ENCODE measurements at regions not wholly inside any gene's neighbourhood (a gene's known extent, or its start where the extent isn't known, plus 50 kb on each side); places are given as distances from the start of the nearest gene placed in this dataset.
"Not testable (repeated sequence)": the region's sequence is repeated elsewhere in the genome, so short reads cannot be mapped to it uniquely, and the experiment has no call there.

DNA sequence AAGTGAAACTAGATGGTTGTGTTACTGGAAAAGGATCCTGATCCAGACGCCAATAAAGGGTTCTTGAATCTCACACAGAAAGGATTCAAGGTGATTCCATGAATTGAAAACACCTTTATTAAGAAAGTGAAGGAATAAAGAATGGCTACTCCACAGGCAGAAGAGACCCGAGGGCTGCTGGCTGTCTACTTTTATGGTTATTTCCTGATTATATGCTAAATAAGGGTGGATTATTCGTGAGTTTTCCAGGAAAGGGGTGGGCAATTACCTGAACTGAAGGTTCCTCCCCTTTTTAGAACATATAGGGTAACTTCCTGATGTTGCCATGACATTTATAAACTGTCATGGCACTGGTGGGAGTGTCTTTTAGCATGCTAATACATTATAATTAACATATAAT is 50.9 kb upstream of the WARS2 start:
- intact Hi-C loops (cut with DNase I) = no loop called here
- ATAC-seq = no peak
- DNase-seq = no peak

DNA sequence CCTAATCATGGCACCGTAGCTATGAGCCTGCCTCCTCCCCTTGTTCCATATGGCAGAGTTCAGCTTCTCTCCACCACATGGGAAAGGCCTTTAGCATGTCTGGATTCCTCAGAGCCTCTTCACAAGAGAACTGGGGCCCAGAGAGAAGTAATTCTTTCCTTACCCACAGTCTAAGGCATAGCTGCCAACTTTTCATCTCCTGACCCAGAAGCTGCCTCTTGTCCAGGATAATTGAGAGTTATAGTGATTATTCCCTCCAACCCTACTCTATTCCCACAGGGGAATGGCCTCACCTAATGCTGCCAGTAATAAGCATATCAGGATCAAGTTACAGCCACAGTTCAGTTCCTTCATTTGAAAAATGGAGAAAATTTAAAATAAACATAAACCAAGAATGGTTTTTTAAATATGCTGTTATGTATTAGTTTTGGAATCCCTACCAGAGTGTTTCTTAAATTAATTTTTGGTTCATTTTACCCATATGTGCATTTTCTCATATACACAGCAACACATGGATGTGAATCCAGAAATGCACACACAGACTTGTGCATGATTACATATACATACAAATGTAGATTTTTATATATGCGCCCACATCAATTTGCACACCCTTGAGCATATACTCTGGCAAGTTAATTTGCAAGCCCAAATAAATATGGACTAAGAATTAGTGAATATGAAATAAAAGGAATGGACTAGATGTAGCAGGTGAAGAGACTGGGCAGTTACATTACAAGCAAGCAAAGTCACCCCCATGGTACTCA is 63.9 kb upstream of the WARS2 start:
- ATAC-seq = no peak
- no peak for DNase-seq
- intact Hi-C loops (cut with DNase I) = no loop called here

DNA sequence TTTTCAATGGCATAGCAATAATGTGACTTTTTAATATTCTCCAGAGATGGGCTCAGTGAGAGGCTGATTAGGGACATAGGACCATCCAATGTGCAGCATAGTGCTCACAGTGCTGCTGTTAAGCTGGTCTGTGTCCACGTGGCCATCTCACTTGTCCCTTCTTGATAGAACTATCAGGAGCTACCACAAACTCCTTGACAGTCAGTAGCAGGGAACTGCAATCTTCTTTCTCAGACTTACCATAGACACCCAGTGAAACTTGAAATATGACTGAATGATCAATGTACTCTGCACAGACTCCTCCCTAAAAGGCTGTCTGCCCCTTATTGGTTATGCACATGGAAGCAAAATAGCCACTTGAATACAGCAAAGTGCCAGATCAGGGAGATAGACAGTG is 64.5 kb upstream of the WARS2 start:
- ATAC-seq (no peak), DNase-seq (no peak)
- intact Hi-C loops (cut with DNase I) = no loop called here

DNA sequence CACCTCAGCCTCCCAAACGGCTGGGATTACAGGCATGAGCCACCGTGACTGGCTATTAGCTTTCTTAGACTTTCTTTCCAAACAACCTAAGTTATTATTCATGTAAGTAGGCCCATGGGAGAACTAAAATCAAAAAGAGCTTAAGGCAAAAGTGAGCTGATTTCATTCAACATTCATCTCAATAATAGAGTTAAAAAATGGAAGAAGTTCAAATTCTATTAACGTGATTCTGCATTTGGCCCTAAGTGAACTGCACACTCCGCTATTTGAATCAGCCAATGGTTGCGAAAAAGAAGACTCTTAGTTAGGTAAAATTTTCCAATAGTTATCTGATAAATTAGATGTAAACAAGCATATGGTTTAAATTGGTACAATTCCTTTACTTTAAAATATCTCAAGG is 68.6 kb upstream of the WARS2 start:
- no peak for ATAC-seq
- intact Hi-C loops (cut with DNase I) = no loop called here
- DNase-seq = no peak

DNA sequence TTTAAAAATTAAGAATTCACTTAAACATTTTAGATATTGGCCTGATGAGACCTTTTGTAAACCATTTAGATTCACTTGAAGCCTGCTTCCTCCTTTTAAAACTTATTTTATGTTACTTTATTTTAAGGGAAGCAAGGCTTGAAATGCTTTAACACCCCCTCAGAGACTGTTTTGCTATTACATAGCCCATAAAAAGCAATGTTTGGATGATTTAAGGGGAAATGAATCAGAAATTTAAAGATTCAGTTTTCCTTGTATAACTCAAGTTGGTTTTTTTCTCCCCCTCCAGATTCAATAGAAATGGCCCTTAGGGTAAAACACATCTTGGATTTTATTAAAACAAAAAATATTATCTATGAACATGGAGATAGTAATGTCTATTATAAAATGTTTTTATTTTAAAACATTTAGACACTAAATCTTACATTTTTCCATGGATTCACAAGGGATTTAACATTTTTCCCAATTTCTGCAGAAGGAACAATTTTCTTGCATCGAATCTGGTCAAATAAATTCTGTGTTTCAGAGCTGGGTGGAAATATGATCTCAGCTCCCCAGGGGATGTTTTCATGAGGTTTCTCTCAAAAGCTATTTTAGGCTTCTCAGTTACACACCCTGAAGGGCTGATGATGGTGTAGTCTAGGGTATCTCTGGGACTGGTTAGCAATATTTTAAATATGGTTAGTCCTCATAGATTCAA is 69.3 kb upstream of the WARS2 start:
- ATAC-seq = no peak
- intact Hi-C loops (cut with DNase I) = no loop called here
- DNase-seq = no peak

DNA sequence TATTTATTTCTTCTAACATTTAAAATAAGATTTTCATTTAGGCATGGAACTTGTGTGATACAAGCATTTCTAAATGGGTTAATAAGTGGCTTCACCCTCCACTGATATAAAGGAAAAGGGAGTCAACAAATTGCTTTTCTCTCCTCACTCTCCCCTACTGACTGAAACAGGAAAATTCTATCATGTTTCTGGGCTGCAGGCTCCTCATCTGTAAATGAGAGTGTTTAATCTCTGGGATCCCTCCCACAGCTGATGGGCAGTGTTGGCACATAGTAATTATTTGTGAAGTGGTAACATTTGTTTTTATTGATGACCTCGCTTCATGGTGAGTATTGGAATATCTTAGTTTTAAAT is 69.8 kb upstream of the WARS2 start:
- no peak for DNase-seq
- ATAC-seq = no peak
- intact Hi-C loops (cut with DNase I) = no loop called here

DNA sequence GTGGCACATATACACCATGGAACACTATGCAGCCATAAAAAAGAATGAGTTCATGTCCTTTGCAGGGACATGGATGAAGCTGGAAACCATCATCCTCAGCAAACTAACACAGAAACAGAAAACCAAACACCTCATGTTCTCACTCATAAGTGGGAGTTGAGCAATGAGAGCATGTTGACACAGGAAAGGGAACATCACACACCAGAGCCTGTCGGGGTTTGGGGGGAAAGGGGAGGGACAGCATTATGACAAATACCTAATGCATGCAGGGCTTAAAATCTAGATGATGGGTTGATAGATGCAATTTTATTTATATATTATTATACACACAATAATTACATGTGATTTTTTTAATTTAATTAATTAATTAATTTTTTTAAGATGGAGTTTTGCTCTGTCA is 72.8 kb upstream of the WARS2 start:
- DNase-seq; intact Hi-C loops (cut with DNase I); ATAC-seq: not testable (repeated sequence)

DNA sequence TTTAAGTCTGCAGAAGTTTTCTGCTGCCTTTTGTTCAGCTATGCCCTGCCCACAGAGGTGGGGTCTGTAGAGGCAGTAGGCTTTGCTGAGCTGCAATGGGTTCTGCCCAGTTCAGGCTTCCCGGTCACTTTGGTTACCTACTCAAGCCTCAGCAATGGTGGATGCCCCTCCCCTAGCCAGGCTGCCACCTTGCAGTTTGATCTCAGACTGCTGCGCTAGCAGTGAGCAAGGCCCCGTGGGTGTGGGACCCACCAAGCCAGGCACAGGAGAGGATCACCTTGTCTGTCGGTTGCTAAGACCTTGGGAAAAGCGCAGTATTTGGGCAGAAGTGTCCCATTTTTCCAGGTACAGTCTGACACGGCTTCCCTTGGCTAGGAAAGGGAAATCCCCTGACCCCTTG is 74.5 kb upstream of the WARS2 start:
- DNase-seq; intact Hi-C loops (cut with DNase I); ATAC-seq: not testable (repeated sequence)

DNA sequence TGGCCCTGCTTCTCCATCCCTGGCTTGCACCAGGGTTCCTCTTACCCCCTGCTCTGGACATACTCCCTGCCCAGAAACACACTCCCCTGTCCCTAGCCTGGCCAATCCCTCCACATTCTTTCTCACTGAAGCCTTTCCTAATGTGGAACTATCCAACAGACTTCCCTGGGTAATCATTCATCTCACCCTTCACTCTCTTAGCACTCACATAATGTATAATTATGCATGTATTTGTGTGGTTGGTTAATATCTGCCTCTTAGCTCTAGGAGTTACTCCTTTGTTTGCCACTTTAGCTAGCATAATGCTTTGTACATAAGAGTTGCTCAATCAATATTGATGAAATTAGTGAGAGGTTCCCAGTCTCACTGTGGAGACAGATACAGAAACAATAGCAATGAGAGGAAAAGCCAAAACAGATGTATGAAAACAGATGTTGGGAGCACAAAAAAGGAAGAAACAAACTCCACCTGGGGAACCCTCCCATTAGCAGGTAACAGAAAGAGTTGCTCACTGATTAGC is 76.9 kb upstream of the WARS2 start:
- ATAC-seq (no peak), DNase-seq (no peak)
- intact Hi-C loops (cut with DNase I) = no loop called here

DNA sequence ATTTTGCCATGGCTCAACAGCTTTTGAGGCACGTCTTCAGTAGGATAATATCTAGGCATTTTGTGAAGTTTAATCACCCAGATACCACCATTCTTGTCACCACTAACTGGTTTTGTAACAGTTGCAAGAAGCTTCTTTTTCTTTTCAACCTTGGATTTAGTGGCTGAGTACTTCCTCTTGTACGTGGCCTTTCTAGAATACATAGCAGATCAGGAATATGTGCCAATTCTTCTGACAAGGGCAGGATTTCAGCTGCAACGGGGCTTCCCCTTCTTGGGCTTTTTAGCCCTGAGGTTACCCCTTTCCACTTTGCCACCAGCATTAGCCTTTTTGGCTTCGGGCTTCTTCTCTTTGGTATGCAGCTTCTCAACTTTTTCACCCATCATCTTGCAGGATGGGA is 79.3 kb upstream of the WARS2 start:
- ATAC-seq (no peak), DNase-seq (no peak)
- intact Hi-C loops (cut with DNase I) = no loop called here

DNA sequence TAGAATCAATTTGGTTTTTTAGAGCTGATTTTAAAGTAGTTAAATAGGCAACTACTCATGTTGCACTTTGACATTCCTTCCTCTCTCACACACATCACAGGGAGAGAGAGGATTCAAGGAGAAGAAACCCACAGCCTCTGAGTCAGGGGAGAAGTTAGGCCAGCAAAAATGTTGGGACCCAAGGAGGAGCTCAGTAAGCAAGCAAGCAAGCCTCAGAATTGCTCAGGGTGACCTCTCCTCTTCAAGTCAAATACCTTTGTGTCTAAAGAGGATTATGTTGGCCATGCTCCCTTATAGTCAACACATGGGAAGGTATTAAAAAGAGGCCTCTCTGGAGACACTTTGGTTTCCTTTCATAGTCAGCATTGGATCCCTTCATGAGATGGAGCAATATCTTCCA is 80.5 kb upstream of the WARS2 start:
- no peak for ATAC-seq
- intact Hi-C loops (cut with DNase I) = no loop called here

DNA sequence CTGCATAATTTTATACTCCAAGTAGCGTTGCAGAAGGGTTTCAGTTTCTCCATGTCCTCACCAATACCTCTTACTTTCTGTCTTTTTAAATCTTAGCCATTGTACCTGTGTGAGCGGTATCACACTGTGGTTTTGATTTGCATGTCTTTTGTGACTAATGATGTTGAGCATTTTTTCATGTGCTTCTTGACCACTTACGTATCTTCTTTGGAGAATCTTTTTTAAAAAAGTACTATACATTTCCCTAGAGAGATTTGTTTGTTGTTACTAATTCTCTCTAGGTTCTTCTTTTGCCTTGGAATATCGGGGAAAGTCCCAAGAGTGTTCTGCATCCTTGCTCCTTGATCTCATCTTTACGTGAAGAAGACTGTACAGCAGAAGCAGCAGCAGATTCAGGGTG is 81.8 kb upstream of the WARS2 start:
- intact Hi-C loops (cut with DNase I) = no loop called here
- no peak for DNase-seq
- no peak for ATAC-seq

More for the DNA sequence above, 80.5 kb upstream of the WARS2 start:
- DNase-seq = no peak

DNA sequence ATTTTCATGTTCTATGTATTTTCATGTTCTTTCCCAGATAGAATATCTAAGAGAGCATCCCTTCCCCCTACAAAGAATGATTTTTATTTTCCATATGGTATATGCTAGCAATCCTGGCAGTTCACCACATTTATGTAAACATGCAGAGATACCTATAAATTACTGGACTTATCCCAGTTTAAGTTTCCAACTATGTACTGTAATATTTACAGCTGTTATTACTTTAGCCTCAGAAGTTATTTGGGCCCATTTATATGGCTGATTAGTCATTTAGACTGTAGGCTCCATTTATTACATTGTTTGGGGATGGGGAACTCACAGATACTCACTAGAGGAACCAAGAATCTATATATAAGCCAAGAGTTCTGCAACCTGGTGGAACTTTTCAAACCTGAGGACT is 84.8 kb upstream of the WARS2 start:
- DNase-seq (no peak), ATAC-seq (no peak)
- intact Hi-C loops (cut with DNase I) = no loop called here

DNA sequence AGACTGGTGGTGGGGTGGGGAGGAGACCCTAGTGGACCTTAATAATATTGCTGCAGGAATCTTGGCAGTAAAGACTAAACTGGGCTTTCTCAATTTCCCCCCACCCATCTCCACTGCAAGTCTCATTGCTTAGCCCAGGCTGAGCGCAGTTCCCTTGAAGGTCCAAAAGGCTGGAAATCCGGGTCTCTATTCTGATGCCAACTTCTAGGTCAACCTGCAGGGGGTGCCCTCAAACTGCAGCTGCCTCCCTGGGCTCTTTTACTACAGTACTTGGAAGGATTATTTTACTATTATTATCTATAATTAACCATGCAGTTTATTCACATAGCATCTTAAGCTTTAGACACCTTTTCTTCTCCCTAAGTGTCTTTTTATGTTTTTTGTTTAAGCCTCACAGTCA is 85.4 kb upstream of the WARS2 start:
- ATAC-seq = no peak
- intact Hi-C loops (cut with DNase I) = no loop called here
- no peak for DNase-seq

DNA sequence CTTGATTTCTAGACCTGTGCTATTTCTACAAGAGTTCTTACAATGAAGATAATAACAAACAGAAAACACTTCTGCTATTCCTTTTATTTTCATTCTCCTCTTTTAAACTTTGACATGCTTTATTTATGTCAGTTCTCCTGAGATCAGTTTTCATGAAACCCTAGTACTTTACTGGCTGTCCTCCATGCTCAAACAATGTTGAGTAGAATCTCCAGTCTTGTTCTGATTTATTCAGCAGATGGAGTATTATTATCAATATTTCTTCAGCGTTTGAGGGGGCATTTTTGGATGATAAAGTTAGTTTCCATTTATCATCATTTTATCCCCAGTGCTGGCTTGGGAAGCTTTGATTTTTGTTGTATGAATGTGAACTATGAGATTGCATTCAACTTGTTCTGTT is 85.9 kb upstream of the WARS2 start:
- intact Hi-C loops (cut with DNase I) = no loop called here
- ATAC-seq (no peak), DNase-seq (no peak)

DNA sequence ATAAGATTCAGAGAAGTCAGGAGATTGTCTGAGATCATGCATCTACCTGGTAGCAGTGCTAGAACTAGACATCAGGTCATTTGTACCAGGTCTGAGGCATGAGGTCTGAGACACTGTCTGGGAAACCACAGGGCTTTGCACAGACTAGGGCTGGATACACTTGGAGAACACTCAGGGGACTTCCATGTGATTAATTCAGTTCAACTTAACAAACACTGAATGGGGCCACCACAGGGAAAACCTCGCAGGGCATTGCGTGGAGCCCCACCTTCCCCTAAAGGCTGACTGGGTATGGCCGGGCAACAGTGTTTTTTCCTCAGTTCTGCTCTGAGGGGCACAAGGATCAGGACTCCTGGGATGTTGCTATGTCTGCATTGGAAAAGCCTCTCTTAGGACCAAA is 86.5 kb upstream of the WARS2 start:
- DNase-seq = no peak
- intact Hi-C loops (cut with DNase I) = no loop called here
- no peak for ATAC-seq

DNA sequence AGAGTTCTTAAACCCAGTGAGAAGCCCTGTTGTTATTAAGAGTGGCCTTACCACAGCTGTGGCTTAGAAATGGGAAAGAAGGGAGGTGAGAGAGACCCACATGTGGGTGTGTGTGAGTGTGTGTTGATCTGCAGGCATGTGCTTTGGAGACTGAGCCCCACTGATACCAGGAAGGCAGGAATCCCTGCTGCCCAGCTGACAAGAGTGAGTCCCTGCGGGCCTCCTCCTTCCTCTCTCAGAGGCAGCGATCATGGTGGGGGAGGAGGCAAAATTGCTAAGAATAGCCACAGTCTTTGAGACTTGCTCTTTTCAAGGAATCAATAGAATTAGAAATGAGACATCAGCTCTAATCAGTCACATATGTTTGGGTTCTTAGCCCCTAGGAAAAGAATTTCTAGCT is 87.0 kb upstream of the WARS2 start:
- intact Hi-C loops (cut with DNase I) = no loop called here
- ATAC-seq = peak in 1 of 2 donors; percentile 15
- no peak for DNase-seq

DNA sequence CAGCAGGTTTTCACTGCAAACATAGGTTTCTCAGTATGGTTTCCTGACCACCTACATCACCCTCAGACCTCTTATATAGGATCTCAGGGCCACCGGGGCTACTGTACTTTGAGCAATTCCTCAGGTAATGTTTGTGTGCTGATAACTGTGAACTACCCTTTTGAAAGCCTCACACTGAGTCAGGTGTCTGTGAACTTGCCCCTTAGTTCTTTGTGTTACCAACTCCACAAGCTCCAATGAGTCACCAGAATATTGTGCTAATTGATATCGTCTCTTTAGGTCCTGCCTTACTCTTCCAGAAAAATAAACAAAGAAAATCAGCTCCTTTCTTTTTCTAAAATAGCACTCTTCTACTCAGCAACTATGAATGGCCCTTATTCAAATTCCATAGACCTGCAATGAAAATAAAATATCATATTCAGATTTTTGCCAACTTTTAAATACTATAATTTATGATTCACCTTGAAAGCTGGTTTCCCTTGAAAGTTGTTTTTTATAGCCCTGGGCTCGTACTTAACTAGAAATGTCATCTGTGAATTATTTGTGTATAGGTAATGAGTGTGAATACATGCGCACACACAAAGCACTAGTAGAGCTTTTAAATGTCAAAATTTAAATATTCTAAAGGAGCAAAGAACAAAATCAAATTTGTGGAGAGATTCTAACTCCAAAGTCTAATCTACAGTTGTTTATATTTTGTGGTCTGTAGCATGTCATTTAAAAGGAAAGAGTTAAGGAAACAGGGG is 88.1 kb upstream of the WARS2 start:
- no peak for DNase-seq
- ATAC-seq = no peak
- intact Hi-C loops (cut with DNase I) = no loop called here

DNA sequence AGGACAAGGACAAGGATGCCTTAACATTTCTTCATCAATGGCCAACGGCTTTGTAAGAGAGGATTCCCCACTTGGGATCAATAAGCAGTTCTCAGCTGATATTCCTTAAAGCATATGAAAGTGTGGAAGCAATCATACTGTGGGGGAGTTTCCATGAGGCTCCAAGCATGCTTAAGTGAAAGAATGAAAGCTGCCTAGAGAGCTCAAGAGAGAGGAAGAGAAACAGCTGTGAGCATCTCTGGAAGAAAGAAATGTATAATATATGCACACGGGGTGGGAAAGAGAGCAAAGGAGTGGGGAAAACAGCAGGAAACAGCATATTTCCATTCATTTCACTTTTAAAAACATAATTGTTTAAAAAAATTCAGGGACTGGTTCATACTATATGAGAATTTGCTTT is 94.7 kb upstream of the WARS2 start:
- DNase-seq (no peak), ATAC-seq (no peak)
- intact Hi-C loops (cut with DNase I) = no loop called here

DNA sequence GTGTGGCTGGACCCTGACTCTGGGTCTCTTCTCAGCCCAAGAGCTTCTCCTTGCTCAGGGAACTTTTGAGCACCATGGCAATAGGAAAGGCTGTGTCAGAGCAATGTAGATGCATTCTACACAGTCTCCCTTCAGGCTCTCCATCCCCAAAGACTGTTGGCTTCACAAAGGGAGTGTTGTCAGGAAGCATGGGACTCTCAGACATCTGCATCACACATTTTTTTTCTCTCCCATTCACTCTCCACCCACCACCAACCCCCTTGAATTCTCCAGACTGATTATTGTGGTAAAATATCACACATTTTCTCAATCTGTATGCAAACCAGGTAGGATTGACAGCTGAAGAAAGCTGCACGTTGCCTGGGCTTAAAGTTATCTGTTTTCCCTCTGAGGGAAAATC is 105.4 kb upstream of the WARS2 start:
- no peak for DNase-seq
- ATAC-seq = no peak
- intact Hi-C loops (cut with DNase I) = no loop called here

Data from left cardiac atrium (tissue), 4 donors.